GM12892 (cell line): ENCODE measurements at regions not wholly inside any gene's neighbourhood (a gene's known extent, or its start where the extent isn't known, plus 50 kb on each side); places are given as distances from the start of the nearest gene placed in this dataset.

ENCODE experiments used
- POLR2A ChIP-seq: IDR thresholded peaks from 2 replicates; pipeline ENCODE4 v1.6.1; 2011; ENCODE audit warnings: low read depth, low read length, control low read depth
- TAF1 ChIP-seq: IDR thresholded peaks from 2 replicates; pipeline ENCODE4 v1.6.1; 2011; ENCODE audit warnings: low read depth, mild to moderate bottlenecking, control low read depth, low read length, borderline replicate concordance

- TF ChIP-seq POLR2A (no peak), TAF1 (no peak)
Measured at GRCh38 chr7:121766676-121767075, 106.3 kb upstream of the PTPRZ1 start.
